ENCODE measurements at regions not wholly inside any gene's neighbourhood (a gene's known extent, or its start where the extent isn't known, plus 50 kb on each side); places are given as distances from the start of the nearest gene placed in this dataset.
A peak's percentile ranks its signal among the peaks of the same experiment; 100 is the strongest.
"Not testable (repeated sequence)": the region's sequence is repeated elsewhere in the genome, so short reads cannot be mapped to it uniquely, and the experiment has no call there.

DNA sequence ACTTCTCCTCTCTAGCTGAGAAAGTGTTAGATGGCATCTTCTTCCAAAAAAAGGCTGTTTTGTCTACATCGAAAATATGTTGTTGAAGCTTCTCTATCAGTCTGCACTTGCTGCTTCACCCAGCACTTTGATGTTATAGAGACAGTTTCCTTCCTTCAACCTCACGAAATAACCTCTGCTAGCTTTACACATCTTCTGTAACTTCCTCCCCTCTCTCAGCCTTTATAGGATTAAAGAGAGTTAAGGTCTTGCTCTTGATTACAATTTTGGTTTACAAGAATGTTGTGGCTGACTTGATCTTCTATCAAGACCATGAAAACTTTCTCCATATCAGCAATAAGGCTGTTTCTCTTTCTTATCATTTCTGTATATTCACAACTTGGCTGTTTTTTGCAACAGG lies 162.4 kb upstream of the OR4C13 start:
- DNase-seq; intact Hi-C loops (cut with DNase I); ATAC-seq (ENCODE audit: poor library complexity): not testable (repeated sequence)

DNA sequence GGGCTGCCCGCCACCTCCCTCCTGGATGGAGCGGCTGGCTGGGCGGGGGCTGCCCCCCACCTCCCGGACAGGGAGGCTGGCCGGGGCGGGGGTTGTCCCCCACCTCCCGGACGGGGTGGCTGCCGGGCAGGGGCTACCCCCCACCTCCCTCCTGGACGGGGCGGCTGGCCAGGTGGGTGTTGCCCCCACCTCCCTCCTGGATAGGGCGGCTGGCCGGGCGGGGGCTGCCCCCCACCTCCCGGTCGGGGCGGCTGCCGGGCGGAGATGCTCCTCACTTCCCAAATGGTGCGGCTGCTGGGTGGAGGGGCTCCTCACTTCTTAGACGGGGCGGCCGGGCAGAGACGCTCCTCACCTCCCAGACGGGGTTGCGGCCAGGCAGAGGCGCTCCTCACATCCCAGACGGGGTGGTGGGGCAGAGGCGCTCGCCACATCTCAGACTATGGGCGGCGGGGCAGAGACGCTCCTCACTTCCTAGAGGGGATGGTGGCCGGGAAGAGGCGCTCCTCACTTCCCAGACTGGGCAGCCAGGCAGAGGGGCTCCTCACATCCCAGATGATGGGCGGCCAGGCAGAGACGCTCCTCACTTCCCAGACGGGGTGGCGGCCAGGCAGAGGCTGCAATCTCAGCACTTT lies 153.9 kb upstream of the OR4C13 start:
- ATAC-seq (ENCODE audit: poor library complexity); intact Hi-C loops (cut with DNase I); DNase-seq: not testable (repeated sequence)

DNA sequence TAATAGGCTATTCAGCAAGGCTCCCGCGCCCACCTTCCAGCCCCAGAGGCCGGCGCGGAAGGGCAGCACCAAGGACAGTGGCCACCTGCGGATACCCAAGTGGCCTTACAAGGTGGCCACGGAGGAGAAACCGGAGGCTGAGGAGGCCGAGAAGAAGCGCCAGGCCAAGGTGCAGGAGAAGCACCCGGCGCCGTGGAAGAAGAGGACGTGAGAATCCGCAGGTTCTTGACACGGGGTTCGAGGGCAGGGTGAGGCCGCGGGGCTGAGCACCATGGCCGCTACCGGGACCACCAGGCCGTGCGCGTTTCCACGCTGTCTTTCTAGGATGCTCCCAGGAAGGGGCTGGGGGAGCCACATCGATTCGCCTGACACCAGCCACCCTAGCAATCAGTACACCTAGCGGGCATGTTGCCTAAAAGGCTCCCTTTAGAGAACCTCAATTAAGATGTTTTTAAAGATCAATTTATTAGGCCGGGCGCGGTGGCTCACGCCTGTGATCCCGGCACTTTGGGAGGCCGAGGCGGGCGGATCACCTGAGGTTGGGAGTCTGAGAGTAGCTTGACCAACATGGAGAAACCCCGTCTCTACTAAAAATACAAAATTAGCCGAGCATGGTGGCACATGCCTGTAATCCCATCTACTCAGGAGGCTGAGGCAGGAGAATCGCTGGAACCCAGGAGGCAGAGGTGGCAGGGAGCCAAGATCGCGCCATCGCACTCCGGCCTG lies 134.3 kb upstream of the OR4C13 start:
- intact Hi-C loops (cut with DNase I); ATAC-seq (ENCODE audit: poor library complexity): not testable (repeated sequence)
- DNase-seq, result peak; percentile 43

DNA sequence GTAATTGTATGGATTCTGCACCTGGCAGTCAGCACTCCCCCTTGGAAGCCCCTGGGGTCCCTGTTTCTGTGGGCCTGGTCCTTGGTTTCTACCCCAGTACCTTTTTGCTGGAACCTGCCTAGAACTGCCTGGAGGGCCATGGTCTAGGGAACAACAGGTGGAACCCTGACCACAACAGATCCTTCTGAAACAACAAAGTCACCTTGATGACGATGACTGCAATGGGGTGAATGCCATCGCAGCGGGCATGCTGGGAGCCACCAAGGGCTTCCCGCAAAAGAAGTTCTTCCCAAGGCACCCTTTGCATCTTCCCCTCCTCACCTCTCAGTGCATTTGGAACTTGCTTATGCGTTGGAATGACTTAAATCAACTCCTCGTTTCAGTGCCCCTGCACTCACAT lies 129.0 kb upstream of the OR4C13 start:
- ATAC-seq (ENCODE audit: poor library complexity); DNase-seq; intact Hi-C loops (cut with DNase I): not testable (repeated sequence)

DNA sequence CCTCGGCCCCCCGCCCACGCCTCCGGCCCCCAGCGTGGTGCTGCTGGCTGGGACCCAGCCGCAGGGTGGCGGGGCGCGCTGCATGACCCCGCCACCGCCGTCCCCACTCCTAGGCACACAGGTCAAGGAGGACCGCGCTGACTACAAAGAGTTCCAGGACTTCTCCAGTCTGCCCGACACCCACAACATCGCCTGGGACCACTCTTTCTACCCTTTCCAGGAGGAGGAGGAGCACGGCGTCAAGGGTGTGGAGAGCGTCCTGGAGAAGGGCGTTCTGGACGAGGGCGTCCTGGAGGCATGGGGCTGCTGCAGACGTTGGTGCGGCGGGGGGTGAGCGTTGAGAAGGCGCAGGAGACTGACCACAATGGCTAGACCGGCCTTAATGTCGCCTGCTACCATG lies 101.7 kb upstream of the OR4C13 start:
- ATAC-seq (ENCODE audit: poor library complexity); DNase-seq; intact Hi-C loops (cut with DNase I): not testable (repeated sequence)

DNA sequence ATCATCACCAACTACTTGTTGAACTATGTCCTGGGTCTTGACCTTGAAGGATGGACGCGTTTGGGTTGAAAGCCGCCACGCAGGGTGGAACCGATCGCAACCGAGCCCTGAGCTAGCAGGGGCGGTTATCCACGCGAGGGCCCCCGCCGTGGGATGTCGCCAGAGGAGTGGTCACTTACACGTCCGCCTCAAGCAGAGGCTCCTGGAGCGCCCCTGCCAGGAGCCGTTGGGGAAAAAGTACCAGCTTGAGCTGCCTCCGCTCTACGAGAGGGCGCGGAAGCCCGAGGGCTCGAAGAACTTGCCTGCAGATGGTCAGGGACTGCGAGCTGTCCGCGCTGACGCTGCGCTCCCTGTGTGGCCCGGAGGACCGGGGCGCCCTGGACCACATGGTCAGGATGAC lies 100.7 kb upstream of the OR4C13 start:
- ATAC-seq (ENCODE audit: poor library complexity), result no peak
- intact Hi-C loops (cut with DNase I), result no loop called here
- no peak for DNase-seq

DNA sequence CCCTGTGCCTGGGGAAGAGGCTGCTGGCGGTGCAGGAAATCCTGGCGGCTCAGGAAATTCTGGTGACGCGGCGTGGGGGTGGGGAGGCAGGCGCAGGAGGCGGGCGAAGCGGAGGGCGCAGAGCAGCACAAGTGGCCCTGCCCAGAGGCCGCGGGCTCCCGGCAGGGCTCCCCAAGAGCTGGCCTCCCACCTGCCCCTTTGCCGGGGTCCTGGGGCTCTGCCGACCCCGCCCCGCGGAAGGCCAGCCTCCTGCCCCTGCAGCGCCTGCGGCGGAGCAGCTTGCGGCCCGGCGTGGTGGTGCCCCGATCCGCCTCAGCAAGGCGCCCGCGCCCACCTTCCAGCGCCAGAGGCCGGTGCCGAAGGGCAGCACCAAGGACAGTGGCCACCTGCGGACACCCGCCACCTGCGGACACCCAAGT lies 100.2 kb upstream of the OR4C13 start:
- ATAC-seq (ENCODE audit: poor library complexity), result no peak
- no peak for DNase-seq
- intact Hi-C loops (cut with DNase I), result no loop called here

DNA sequence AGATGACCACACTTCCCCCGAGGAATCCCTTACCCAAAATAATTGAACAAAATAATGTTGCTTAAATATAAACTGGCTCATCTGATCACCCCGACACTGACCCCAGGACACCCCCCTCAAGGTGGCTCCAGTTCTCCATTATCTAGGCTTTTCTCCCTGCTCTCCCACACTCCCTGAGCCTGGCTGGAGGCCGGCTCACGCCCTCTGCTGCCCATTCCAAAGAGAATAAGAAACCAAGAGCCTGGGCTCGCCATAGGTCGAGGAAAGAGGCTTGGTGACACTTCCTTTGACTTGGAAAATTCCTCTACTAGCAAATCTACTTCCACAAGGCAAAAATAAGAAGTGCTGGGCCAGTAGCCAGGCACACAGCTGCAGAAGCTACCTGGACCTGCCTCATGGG lies 63.3 kb upstream of the OR4C13 start:
- DNase-seq; intact Hi-C loops (cut with DNase I); ATAC-seq (ENCODE audit: poor library complexity): not testable (repeated sequence)

DNA sequence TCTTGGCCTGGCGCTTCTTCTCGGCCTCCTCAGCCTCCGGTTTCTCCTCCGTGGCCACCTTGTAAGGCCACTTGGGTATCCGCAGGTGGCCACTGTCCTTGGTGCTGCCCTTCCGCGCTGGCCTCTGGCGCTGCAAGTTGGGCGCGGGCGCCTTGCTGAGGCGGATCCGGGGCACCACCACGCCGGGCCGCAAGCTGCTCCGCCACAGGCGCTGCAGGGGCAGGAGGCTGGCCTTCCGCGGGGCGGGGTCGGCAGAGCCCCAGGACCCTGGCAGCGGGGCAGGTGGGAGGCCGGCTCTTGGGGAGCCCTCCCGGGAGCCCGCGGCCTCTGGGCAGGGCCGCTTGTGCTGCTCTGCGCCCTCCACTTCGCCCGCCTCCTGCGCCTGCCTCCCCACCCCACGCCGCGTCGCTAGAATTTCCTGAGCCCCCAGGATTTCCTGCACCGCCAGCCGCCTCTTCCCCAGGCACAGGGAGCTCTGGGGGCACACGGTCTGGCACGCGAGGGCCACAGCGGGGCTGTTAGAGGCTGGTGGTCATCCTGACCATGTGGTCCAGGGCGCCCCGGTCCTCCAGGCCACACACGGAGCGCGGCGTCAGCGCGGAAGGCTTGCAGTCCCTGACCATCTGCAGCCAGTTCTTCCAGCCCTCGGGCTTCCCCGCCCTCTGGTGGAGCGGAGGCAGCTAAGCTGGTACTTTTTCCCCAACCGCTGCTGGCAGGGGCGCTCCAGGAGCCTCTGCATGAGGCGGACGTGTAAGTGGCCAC lies 60.1 kb upstream of the OR4C13 start:
- DNase-seq; ATAC-seq (ENCODE audit: poor library complexity); intact Hi-C loops (cut with DNase I): not testable (repeated sequence)

DNA sequence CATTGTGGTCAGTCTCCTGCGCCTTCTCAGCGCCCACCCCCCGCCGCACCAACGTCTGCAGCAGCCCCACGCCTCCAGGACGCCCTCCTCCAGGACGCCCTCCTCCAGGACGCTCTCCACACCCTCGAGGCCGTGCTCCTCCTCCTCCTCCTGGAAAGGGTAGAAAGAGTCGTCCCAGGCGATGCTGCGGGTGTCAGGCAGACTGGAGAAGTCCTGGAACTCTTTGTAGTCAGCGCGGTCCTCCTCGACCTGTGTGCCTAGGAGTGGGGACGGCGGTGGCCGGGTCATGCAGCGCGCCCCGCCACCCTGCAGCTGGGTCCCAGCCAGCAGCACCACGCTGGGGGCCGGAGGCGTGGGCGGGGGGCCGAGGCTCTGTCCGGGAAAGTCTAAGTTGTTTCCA lies 58.7 kb upstream of the OR4C13 start:
- DNase-seq, result not testable (repeated sequence)

More for the DNA sequence above, 58.7 kb upstream of the OR4C13 start:
- intact Hi-C loops (cut with DNase I); ATAC-seq (ENCODE audit: poor library complexity): not testable (repeated sequence)
